NCI-H2081 (cell line): ENCODE measurements at regions not wholly inside any gene's neighbourhood (a gene's known extent, or its start where the extent isn't known, plus 50 kb on each side); places are given as distances from the start of the nearest gene placed in this dataset.

Experiments
- DNase-seq, 2 experiments: peaks; one replicate each; lab custom pipeline; 2025; lab: John Stamatoyannopoulos, UW

DNA sequence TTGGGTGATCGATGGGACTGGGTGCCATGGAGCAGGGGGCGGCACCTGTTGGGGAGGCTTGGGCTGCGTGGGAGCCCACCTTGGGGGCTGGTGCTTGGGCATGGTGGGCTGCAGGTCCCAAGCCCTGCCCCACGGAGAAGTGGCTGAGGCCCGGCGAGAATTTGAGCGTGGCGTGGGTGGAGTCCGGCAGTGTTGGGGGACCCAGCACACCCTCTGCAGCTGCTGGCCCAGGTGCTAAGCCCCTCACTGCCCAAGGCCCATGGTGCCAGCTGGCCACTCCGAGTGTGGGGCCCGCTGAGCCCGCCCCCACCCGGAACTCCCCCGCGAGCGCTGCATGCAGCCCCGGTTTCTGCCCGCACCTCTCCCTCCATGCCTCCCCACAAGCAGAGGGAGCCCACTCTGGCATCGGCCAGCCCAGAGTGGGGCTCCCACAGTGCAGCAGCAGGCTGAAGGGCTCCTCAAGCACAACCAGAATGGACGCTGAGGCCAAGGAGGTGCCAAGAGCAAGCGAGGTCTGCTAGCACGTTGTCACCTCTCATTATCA lies 1178.6 kb upstream of the CDH10 start:
- no peak for DNase-seq
